SK-N-SH treated with all-trans-retinoic acid at 6 μM for 48 hours (cell line): ENCODE measurements at regions not wholly inside any gene's neighbourhood (a gene's known extent, or its start where the extent isn't known, plus 50 kb on each side); places are given as distances from the start of the nearest gene placed in this dataset.

Experiments
- ATAC-seq: fragments of 200-7000 bp; cut with Tn5 transposase; 3 replicates; pipeline ENCODE4 v1.9.1; 2020; ENCODE audit warnings: mild to moderate bottlenecking, moderate library complexity
- ARNTL ChIP-seq: fragments of 450-650 bp; formaldehyde crosslinking; IDR thresholded peaks from 2 replicates; pipeline ENCODE4 v1.5.0; 2020; ENCODE audit warnings: low read depth, mild to moderate bottlenecking, moderate library complexity, borderline replicate concordance
- BACH2 ChIP-seq: fragments of 250-450 bp; sonication (Bioruptor Pico); IDR thresholded peaks from 2 replicates; pipeline ENCODE4 v1.9.0; 2021; ENCODE audit warnings: mild to moderate bottlenecking, borderline replicate concordance
- CSDC2 ChIP-seq: fragments of 250-450 bp; sonication (Bioruptor Pico); IDR thresholded peaks from 2 replicates; pipeline ENCODE4 v1.5.0; 2020; ENCODE audit warnings: mild to moderate bottlenecking, moderate library complexity
- CSRNP3 ChIP-seq: fragments of 250-450 bp; sonication (Bioruptor Pico); IDR thresholded peaks from 2 replicates; pipeline ENCODE4 v1.5.1; 2021; ENCODE audit warnings: mild to moderate bottlenecking, moderate library complexity
- ESRRG ChIP-seq: fragments of 250-450 bp; sonication (Bioruptor Pico); IDR thresholded peaks from 2 replicates; pipeline ENCODE4 v1.6.1; 2021; ENCODE audit warnings: mild to moderate bottlenecking
- GLIS3 ChIP-seq: fragments of 250-450 bp; sonication (Bioruptor Pico); IDR thresholded peaks from 2 replicates; pipeline ENCODE4 v1.5.0; 2020; ENCODE audit warnings: mild to moderate bottlenecking, moderate library complexity
- ISL1 ChIP-seq: fragments of 250-450 bp; sonication (Bioruptor Pico); IDR thresholded peaks from 2 replicates; pipeline ENCODE4 v2.1.2; 2022; ENCODE audit warnings: mild to moderate bottlenecking, moderate library complexity
- OSR1 ChIP-seq: fragments of 250-450 bp; sonication (Bioruptor Pico); IDR thresholded peaks from 2 replicates; pipeline ENCODE4 v1.8.0; 2022; ENCODE audit warnings: moderate library complexity, mild to moderate bottlenecking, inconsistent platforms
- POU6F1 ChIP-seq: fragments of 250-450 bp; sonication (Bioruptor Pico); IDR thresholded peaks from 2 replicates; pipeline ENCODE4 v1.8.0; 2021; ENCODE audit warnings: low read depth, mild to moderate bottlenecking, moderate library complexity, borderline replicate concordance
- PPARA ChIP-seq: fragments of 250-450 bp; sonication (Bioruptor Pico); IDR thresholded peaks from 2 replicates; pipeline ENCODE4 v1.5.0; 2020; ENCODE audit warnings: mild to moderate bottlenecking, borderline replicate concordance
- RARB ChIP-seq: fragments of 250-450 bp; sonication (Bioruptor Pico); IDR thresholded peaks from 2 replicates; pipeline ENCODE4 v1.8.0; 2021; ENCODE audit warnings: mild to moderate bottlenecking, moderate library complexity
- SNAI2 ChIP-seq: fragments of 250-450 bp; sonication (Bioruptor Pico); IDR thresholded peaks from 2 replicates; pipeline ENCODE4 v1.5.0; 2020; ENCODE audit warnings: mild to moderate bottlenecking, moderate library complexity
- TCF4 ChIP-seq: fragments of 250-450 bp; sonication (Bioruptor Pico); IDR thresholded peaks from 2 replicates; pipeline ENCODE4 v1.8.0; 2021; ENCODE audit warnings: mild to moderate bottlenecking, moderate library complexity, borderline replicate concordance
- ZC3H10 ChIP-seq: fragments of 250-450 bp; sonication (Bioruptor Pico); IDR thresholded peaks from 2 replicates; pipeline ENCODE4 v1.5.1; 2021; ENCODE audit warnings: mild to moderate bottlenecking, moderate library complexity
- ZFP3 ChIP-seq: fragments of 250-450 bp; sonication (Bioruptor Pico); IDR thresholded peaks from 2 replicates; pipeline ENCODE4 v1.5.0; 2020; ENCODE audit warnings: mild to moderate bottlenecking, moderate library complexity
- ZFP30 ChIP-seq: fragments of 450-650 bp; formaldehyde crosslinking; IDR thresholded peaks from 2 replicates; pipeline ENCODE4 v1.5.0; 2022; ENCODE audit warnings: mild to moderate bottlenecking, moderate library complexity
- ZNF565 ChIP-seq: fragments of 450-650 bp; formaldehyde crosslinking; conservative IDR thresholded peaks from 2 replicates; pipeline ENCODE4 v1.5.0; 2020; ENCODE audit warnings: low read depth, mild to moderate bottlenecking, moderate library complexity
- ZNF70 ChIP-seq: fragments of 450-650 bp; formaldehyde crosslinking; IDR thresholded peaks from 2 replicates; pipeline ENCODE4 v1.5.0; 2020; ENCODE audit warnings: mild to moderate bottlenecking, moderate library complexity
- ZNF8 ChIP-seq: fragments of 450-650 bp; formaldehyde crosslinking; IDR thresholded peaks from 2 replicates; pipeline ENCODE4 v1.5.0; 2020; ENCODE audit warnings: mild to moderate bottlenecking, moderate library complexity
- TF ChIP-seq, protein P1 (sequence below): fragments of 250-450 bp; sonication (Bioruptor Pico); IDR thresholded peaks from 2 replicates; pipeline ENCODE4 v1.5.0; 2020; ENCODE audit warnings: mild to moderate bottlenecking, moderate library complexity
- TF ChIP-seq, protein P2 (sequence below): fragments of 250-450 bp; sonication (Bioruptor Pico); IDR thresholded peaks from 2 replicates; pipeline ENCODE4 v1.5.1; 2020; ENCODE audit warnings: low read depth, mild to moderate bottlenecking, moderate library complexity
- TF ChIP-seq, protein P3 (sequence below): fragments of 250-450 bp; sonication (Bioruptor Pico); IDR thresholded peaks from 2 replicates; pipeline ENCODE4 v1.8.0; 2020; ENCODE audit warnings: mild to moderate bottlenecking, moderate library complexity, borderline replicate concordance

- TF ChIP-seq POU6F1 (CRISPR knock-in tag) (no peak), ZNF565 (CRISPR knock-in tag) (no peak), ISL1 (CRISPR knock-in tag) (no peak), ZNF8 (CRISPR knock-in tag) (no peak), PPARA (no peak)
- ATAC-seq, result no peak; the same call in 2 of the 3 replicates
Measured at GRCh38 chr7:155219947-155220769, 77.5 kb upstream of the INSIG1 start.

DNA sequence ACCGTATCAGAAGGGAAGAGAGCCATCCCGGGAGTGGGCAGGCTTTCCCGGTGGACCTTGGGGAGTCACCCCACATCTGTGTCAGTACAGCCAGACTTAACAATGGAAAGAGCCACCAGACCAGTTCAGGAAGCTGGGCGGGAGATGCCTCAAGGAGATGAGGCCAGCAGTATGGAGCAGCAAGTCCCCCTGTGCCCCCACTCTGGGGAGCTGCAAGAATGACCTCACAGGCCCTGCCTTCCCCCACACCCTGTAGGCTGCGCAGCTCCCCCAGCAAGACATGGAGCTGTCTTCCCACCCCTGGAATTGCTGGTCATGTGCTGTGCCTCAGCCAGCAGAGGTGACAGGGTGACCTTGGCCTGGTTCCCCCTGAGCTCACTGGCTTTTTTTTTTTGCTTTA lies 76.8 kb upstream of the INSIG1 start:
- ATAC-seq, result no peak
- TF ChIP-seq SNAI2 (no peak), BACH2 (CRISPR knock-in tag) (no peak), ZNF565 (CRISPR knock-in tag) (no peak), ZC3H10 (no peak), RARB (no peak), ZNF70 (CRISPR knock-in tag) (no peak), ZNF8 (CRISPR knock-in tag) (no peak)
- TF ChIP-seq, protein P1, sequence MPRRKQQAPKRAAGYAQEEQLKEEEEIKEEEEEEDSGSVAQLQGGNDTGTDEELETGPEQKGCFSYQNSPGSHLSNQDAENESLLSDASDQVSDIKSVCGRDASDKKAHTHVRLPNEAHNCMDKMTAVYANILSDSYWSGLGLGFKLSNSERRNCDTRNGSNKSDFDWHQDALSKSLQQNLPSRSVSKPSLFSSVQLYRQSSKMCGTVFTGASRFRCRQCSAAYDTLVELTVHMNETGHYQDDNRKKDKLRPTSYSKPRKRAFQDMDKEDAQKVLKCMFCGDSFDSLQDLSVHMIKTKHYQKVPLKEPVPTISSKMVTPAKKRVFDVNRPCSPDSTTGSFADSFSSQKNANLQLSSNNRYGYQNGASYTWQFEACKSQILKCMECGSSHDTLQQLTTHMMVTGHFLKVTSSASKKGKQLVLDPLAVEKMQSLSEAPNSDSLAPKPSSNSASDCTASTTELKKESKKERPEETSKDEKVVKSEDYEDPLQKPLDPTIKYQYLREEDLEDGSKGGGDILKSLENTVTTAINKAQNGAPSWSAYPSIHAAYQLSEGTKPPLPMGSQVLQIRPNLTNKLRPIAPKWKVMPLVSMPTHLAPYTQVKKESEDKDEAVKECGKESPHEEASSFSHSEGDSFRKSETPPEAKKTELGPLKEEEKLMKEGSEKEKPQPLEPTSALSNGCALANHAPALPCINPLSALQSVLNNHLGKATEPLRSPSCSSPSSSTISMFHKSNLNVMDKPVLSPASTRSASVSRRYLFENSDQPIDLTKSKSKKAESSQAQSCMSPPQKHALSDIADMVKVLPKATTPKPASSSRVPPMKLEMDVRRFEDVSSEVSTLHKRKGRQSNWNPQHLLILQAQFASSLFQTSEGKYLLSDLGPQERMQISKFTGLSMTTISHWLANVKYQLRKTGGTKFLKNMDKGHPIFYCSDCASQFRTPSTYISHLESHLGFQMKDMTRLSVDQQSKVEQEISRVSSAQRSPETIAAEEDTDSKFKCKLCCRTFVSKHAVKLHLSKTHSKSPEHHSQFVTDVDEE (CRISPR knock-in tag), result no peak

DNA sequence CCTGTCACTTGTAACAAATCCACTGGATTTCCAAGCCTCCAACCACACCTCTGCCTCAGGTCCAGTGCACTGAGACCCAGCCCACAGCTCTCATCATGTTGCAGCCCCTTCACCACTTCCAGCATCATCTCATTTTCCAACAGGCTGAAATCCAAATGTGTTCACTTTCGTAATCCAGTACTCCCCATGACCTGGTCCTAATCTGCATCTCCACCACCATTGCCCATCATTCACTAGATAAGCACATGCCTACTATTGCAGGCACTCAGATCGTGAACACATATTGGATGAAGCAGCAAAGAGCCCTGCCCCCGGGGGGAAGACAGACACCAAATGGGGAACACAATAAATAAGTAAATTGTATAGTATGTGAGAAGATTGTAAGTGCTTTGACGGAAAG lies 76.1 kb upstream of the INSIG1 start:
- TF ChIP-seq PPARA, result no peak
- no peak for TF ChIP-seq TCF4 (CRISPR knock-in tag)
- no peak for TF ChIP-seq ARNTL (CRISPR knock-in tag)
- TF ChIP-seq BACH2 (CRISPR knock-in tag), result no peak
- no peak for TF ChIP-seq OSR1 (CRISPR knock-in tag)
- TF ChIP-seq, protein P2, sequence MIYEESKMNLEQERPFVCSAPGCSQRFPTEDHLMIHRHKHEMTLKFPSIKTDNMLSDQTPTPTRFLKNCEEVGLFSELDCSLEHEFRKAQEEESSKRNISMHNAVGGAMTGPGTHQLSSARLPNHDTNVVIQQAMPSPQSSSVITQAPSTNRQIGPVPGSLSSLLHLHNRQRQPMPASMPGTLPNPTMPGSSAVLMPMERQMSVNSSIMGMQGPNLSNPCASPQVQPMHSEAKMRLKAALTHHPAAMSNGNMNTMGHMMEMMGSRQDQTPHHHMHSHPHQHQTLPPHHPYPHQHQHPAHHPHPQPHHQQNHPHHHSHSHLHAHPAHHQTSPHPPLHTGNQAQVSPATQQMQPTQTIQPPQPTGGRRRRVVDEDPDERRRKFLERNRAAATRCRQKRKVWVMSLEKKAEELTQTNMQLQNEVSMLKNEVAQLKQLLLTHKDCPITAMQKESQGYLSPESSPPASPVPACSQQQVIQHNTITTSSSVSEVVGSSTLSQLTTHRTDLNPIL (CRISPR knock-in tag), result no peak
- no peak for TF ChIP-seq ZFP3 (CRISPR knock-in tag)
- no peak for TF ChIP-seq ZNF565 (CRISPR knock-in tag)
- no peak for TF ChIP-seq ZNF8 (CRISPR knock-in tag)
- no peak for TF ChIP-seq ESRRG (CRISPR knock-in tag)
- no peak for TF ChIP-seq ZFP30 (CRISPR knock-in tag)
- TF ChIP-seq GLIS3 (CRISPR knock-in tag), result no peak
- TF ChIP-seq, protein P1 (CRISPR knock-in tag), result no peak
- TF ChIP-seq SNAI2, result no peak
- no peak for TF ChIP-seq CSRNP3 (CRISPR knock-in tag)
- no peak for TF ChIP-seq ISL1 (CRISPR knock-in tag)
- TF ChIP-seq ZC3H10, result no peak
- TF ChIP-seq CSDC2, result no peak
- no peak for TF ChIP-seq RARB
- TF ChIP-seq, protein P3, sequence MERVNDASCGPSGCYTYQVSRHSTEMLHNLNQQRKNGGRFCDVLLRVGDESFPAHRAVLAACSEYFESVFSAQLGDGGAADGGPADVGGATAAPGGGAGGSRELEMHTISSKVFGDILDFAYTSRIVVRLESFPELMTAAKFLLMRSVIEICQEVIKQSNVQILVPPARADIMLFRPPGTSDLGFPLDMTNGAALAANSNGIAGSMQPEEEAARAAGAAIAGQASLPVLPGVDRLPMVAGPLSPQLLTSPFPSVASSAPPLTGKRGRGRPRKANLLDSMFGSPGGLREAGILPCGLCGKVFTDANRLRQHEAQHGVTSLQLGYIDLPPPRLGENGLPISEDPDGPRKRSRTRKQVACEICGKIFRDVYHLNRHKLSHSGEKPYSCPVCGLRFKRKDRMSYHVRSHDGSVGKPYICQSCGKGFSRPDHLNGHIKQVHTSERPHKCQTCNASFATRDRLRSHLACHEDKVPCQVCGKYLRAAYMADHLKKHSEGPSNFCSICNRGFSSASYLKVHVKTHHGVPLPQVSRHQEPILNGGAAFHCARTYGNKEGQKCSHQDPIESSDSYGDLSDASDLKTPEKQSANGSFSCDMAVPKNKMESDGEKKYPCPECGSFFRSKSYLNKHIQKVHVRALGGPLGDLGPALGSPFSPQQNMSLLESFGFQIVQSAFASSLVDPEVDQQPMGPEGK, result no peak
- ATAC-seq, result no peak
